Transverse colon (tissue), 4 donors: ENCODE measurements at regions not wholly inside any gene's neighbourhood (a gene's known extent, or its start where the extent isn't known, plus 50 kb on each side); places are given as distances from the start of the nearest gene placed in this dataset.

Source experiments
- DNase-seq: peaks from one replicate; pipeline ENCODE4 v3.0.0-alpha.2; 2019
- H3K27ac ChIP-seq, 4 donors: fragments of 200-600 bp; sonication (generic); 2 replicates each; pipeline ENCODE4 v1.5.1; 2016 to 2018; ENCODE audit warnings: inconsistent platforms in 4 of 4
- H3K27me3 ChIP-seq: fragments of 200-600 bp; sonication (generic); 2 replicates; pipeline ENCODE4 v1.5.1; 2017; ENCODE audit warnings: inconsistent platforms
- H3K36me3 ChIP-seq, 4 donors: fragments of 200-600 bp; sonication (generic); 2 replicates each; pipeline ENCODE4 v1.5.1; 2017 to 2019; ENCODE audit warnings: inconsistent platforms in 4 of 4
- H3K4me1 ChIP-seq, 4 donors: fragments of 200-600 bp; sonication (generic); 2 replicates each; pipeline ENCODE4 v1.5.1; 2017 to 2020; ENCODE audit warnings: inconsistent platforms in 4 of 4
- H3K4me3 ChIP-seq, 4 donors: fragments of 200-600 bp; sonication (generic); 1 replicate in 1 of 4; 2 replicates in 3 of 4; pipeline versions ENCODE4 v1.5.1 to v1.6.1; 2017 to 2019; ENCODE audit warnings: inconsistent platforms in 4 of 4
- H3K9me3 ChIP-seq, 2 donors: fragments of 200-600 bp; sonication (generic); 2 replicates each; pipeline ENCODE4 v1.5.1; 2017 to 2019; ENCODE audit warnings: inconsistent platforms in 2 of 2
- CTCF ChIP-seq, 5 experiments: fragments of 200-600 bp in 3 of 5; fragments of 450-650 bp in 2 of 5; sonication (generic) in 3 of 5; IDR thresholded peaks; 1 replicate in 2 of 5; 2 replicates in 3 of 5; pipeline ENCODE4 v1.5.1; 2016 to 2017; ENCODE audit warnings: antibody characterized with exemption in 5 of 5, inconsistent platforms in 3 of 5, mild to moderate bottlenecking in 2 of 5, moderate library complexity in 1 of 5
- EP300 ChIP-seq: sonication (generic); formaldehyde crosslinking; IDR thresholded peaks from one replicate; pipeline ENCODE4 v1.6.1; 2017; ENCODE audit warnings: antibody characterized with exemption, low read depth
- POLR2A ChIP-seq: fragments of 450-650 bp; IDR thresholded peaks from one replicate; pipeline ENCODE4 v1.6.1; 2016; ENCODE audit warnings: antibody characterized with exemption, mild to moderate bottlenecking, moderate library complexity
- POLR2AphosphoS5 ChIP-seq, 3 donors: sonication (generic); formaldehyde crosslinking; IDR thresholded peaks; one replicate each; pipeline ENCODE4 v1.6.1; 2016; ENCODE audit warnings: antibody characterized with exemption in 3 of 3
- WGBS, 2 donors: methylation state at CpG; one replicate each; pipeline ENCODE4 v1.1.5; 2018; ENCODE audit warnings: low coverage in 1 of 2; 5-methylcytosine and 5-hydroxymethylcytosine counted together
- in situ Hi-C, 4 donors: fragments of 200-750 bp; cut with MboI; loops; one replicate each; pipeline versions ENCODE4 v1.15.0 to v1.15.1; 2017; ENCODE audit warnings: low sequenced_read_pairs in 3 of 4, low pct_ligation_motif_present in 1 of 4, low pct_unique_long_range_greater_than_20kb in 1 of 4
- intact Hi-C: fragments of 100-400 bp; cut with DNase I; formaldehyde crosslinking; loops from one replicate; pipeline ENCODE4 v1.15.1; 2023; ENCODE audit warnings: low total_unique reads

GRCh38 chr4:29151584-29151983, 1568.6 kb upstream of the PCDH7 start:
- Histone ChIP-seq H3K9me3 (no peaks in the 10 kb centered on the region), H3K4me1 (no peaks in the 10 kb centered on the region), H3K27ac (no peak overlapping the region), H3K4me3 (no peak overlapping the region), H3K27me3 (no peaks in the 10 kb centered on the region), H3K36me3 (no peaks in the 10 kb centered on the region)
- DNase-seq: no peak
- TF ChIP-seq CTCF (IDR thresholded peaks at IDR 0.05): no peak
- TF ChIP-seq EP300: no peak
- no peak for TF ChIP-seq POLR2A
- no peak for TF ChIP-seq POLR2AphosphoS5 (IDR thresholded peaks at IDR 0.05)
- intact Hi-C loops: no loop called here
- WGBS, 2 donors: 80% methylated on average over 2 of the region's 2 CpGs; no CpG with 5 or more reads in 1 of the 2 donors
- in situ Hi-C loops: no loop called here

- Histone ChIP-seq H3K36me3 (no peaks in the 10 kb centered on the region), H3K9me3 (no peaks in the 10 kb centered on the region), H3K27me3 (no peaks in the 10 kb centered on the region), H3K4me3 (no peak overlapping the region), H3K4me1 (no peaks in the 10 kb centered on the region), H3K27ac (no peak overlapping the region)
- DNase-seq: no peak
- intact Hi-C loops (no loop called here), in situ Hi-C loops (no loop called here)
- TF ChIP-seq POLR2A: no peak
- TF ChIP-seq POLR2AphosphoS5 (IDR thresholded peaks at IDR 0.05): no peak
- no peak for TF ChIP-seq EP300
- no peak for TF ChIP-seq CTCF (IDR thresholded peaks at IDR 0.05)
- WGBS, 2 donors: 21 to 44% methylated on average over 3 of the region's 3 CpGs
Observed at GRCh38 chr4:29153642-29154041, 1566.5 kb upstream of the PCDH7 start.

- H3K27ac ChIP-seq: no peak overlapping the region
- H3K9me3 ChIP-seq: peaks cover 0 to 5% of the 10 kb centered on the region in 2 donors
- intact Hi-C loops (no loop called here), in situ Hi-C loops (no loop called here)
- no peak for DNase-seq
- TF ChIP-seq POLR2A (no peak), POLR2AphosphoS5 (IDR thresholded peaks at IDR 0.05) (no peak), EP300 (no peak), CTCF (IDR thresholded peaks at IDR 0.05) (no peak)
- WGBS, 2 donors: 68 to 93% methylated on average over 1 of the region's 1 CpG
- H3K27me3 ChIP-seq: no peaks in the 10 kb centered on the region
- H3K36me3 ChIP-seq: no peaks in the 10 kb centered on the region
- H3K4me1 ChIP-seq: no peaks in the 10 kb centered on the region
- no peak overlapping the region for H3K4me3 ChIP-seq
Observed at GRCh38 chr4:29175291-29175690, 1544.9 kb upstream of the PCDH7 start.

- TF ChIP-seq EP300 (no peak), CTCF (IDR thresholded peaks at IDR 0.05) (no peak), POLR2A (no peak), POLR2AphosphoS5 (IDR thresholded peaks at IDR 0.05) (no peak)
- no peaks in the 10 kb centered on the region for H3K4me1 ChIP-seq
- in situ Hi-C loops (no loop called here), intact Hi-C loops (no loop called here)
- H3K36me3 ChIP-seq: no peaks in the 10 kb centered on the region
- no peak overlapping the region for H3K27ac ChIP-seq
- no peak overlapping the region for H3K4me3 ChIP-seq
- no peaks in the 10 kb centered on the region for H3K9me3 ChIP-seq
- DNase-seq: no peak
- 46 to 49% methylated on average over 2 of the region's 2 CpGs for WGBS, 2 donors
- H3K27me3 ChIP-seq: no peaks in the 10 kb centered on the region
Observed at GRCh38 chr4:29199025-29199424, 1521.1 kb upstream of the PCDH7 start.
